Loucy (cell line): ENCODE measurements at regions not wholly inside any gene's neighbourhood (a gene's known extent, or its start where the extent isn't known, plus 50 kb on each side); places are given as distances from the start of the nearest gene placed in this dataset.

Source experiments
- EZH2phosphoT487 ChIP-seq: fragments of 200-600 bp; IDR thresholded peaks from 2 replicates; pipeline ENCODE4 v1.6.1; 2018; ENCODE audit warnings: antibody characterized with exemption, mild to moderate bottlenecking, moderate library complexity, borderline replicate concordance
- TF ChIP-seq, protein P1 (sequence below): fragments of 200-600 bp; sonication (generic); conservative IDR thresholded peaks from 2 replicates; pipeline ENCODE4 v1.5.1; 2014; ENCODE audit warnings: mild to moderate bottlenecking, antibody characterized with exemption, low read length

- TF ChIP-seq, protein P1, sequence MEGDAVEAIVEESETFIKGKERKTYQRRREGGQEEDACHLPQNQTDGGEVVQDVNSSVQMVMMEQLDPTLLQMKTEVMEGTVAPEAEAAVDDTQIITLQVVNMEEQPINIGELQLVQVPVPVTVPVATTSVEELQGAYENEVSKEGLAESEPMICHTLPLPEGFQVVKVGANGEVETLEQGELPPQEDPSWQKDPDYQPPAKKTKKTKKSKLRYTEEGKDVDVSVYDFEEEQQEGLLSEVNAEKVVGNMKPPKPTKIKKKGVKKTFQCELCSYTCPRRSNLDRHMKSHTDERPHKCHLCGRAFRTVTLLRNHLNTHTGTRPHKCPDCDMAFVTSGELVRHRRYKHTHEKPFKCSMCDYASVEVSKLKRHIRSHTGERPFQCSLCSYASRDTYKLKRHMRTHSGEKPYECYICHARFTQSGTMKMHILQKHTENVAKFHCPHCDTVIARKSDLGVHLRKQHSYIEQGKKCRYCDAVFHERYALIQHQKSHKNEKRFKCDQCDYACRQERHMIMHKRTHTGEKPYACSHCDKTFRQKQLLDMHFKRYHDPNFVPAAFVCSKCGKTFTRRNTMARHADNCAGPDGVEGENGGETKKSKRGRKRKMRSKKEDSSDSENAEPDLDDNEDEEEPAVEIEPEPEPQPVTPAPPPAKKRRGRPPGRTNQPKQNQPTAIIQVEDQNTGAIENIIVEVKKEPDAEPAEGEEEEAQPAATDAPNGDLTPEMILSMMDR: no peak
- TF ChIP-seq EZH2phosphoT487: no peak
These were observed 138.2 kb downstream of the C16orf95 start for GRCh38 chr16:87178977-87179376.
